Parathyroid adenoma (tissue), 2 donors: ENCODE measurements at regions not wholly inside any gene's neighbourhood (a gene's known extent, or its start where the extent isn't known, plus 50 kb on each side); places are given as distances from the start of the nearest gene placed in this dataset.

Experiments used
- H2AFZ ChIP-seq: fragments of 300-600 bp; sonication (generic); one replicate; pipeline ENCODE4 v1.7.0; 2017; ENCODE audit warnings: antibody characterized with exemption, mild to moderate bottlenecking
- H3K27ac ChIP-seq: fragments of 300-600 bp; sonication (generic); one replicate; pipeline ENCODE4 v1.7.0; 2017
- H3K27me3 ChIP-seq: fragments of 300-600 bp; sonication (generic); one replicate; pipeline ENCODE4 v1.7.0; 2017; ENCODE audit warnings: low read length; ENCODE audit not compliant: control insufficient read depth, insufficient read depth
- H3K36me3 ChIP-seq: fragments of 300-600 bp; sonication (generic); one replicate; pipeline ENCODE4 v1.7.0; 2017; ENCODE audit warnings: low read length; ENCODE audit not compliant: control insufficient read depth, insufficient read depth
- H3K4me1 ChIP-seq: fragments of 300-600 bp; sonication (generic); one replicate; pipeline ENCODE4 v1.7.0; 2017; ENCODE audit warnings: control low read depth
- H3K4me2 ChIP-seq: fragments of 300-600 bp; sonication (generic); one replicate; pipeline ENCODE4 v1.7.0; 2017; ENCODE audit warnings: low read length
- H3K4me3 ChIP-seq: fragments of 300-600 bp; sonication (generic); one replicate; pipeline ENCODE4 v1.7.0; 2017; ENCODE audit warnings: low read depth, low read length
- H3K79me2 ChIP-seq: fragments of 300-600 bp; sonication (generic); one replicate; pipeline ENCODE4 v1.7.0; 2017; ENCODE audit warnings: control low read depth
- H3K9ac ChIP-seq: fragments of 300-600 bp; sonication (generic); one replicate; pipeline ENCODE4 v1.7.0; 2017; ENCODE audit warnings: mild to moderate bottlenecking
- H3K9me3 ChIP-seq: fragments of 300-600 bp; sonication (generic); one replicate; pipeline ENCODE4 v1.7.0; 2017; ENCODE audit warnings: low read length; ENCODE audit not compliant: control insufficient read depth
- CTCF ChIP-seq: fragments of 300-600 bp; sonication (generic); IDR thresholded peaks from one replicate; pipeline ENCODE4 v1.7.0; 2017; ENCODE audit warnings: antibody characterized with exemption, mild to moderate bottlenecking
- donor health status: primary hyperparathyroidism.

GRCh38 chr10:108097258-108097657 is 932.8 kb upstream of the SORCS1 start:
- no peak for TF ChIP-seq CTCF
- Histone ChIP-seq H3K9ac (no peak overlapping the region), H3K4me1 (no peaks in the 10 kb centered on the region), H2AFZ (no peak overlapping the region), H3K9me3 (no peaks in the 10 kb centered on the region), H3K4me3 (no peak overlapping the region), H3K79me2 (no peaks in the 10 kb centered on the region), H3K27ac (no peak overlapping the region), H3K4me2 (no peak overlapping the region), H3K36me3 (no peaks in the 10 kb centered on the region), H3K27me3 (no peaks in the 10 kb centered on the region)

- H3K27ac ChIP-seq, result no peak overlapping the region
- no peaks in the 10 kb centered on the region for H3K36me3 ChIP-seq
- H3K4me3 ChIP-seq, result no peak overlapping the region
- no peak overlapping the region for H2AFZ ChIP-seq
- no peaks in the 10 kb centered on the region for H3K9me3 ChIP-seq
- H3K79me2 ChIP-seq, result no peaks in the 10 kb centered on the region
- H3K9ac ChIP-seq, result no peak overlapping the region
- no peak for TF ChIP-seq CTCF
- H3K27me3 ChIP-seq, result no peaks in the 10 kb centered on the region
- H3K4me1 ChIP-seq, result no peaks in the 10 kb centered on the region
- no peak overlapping the region for H3K4me2 ChIP-seq
Measured at GRCh38 chr10:108095932-108096925, 931.7 kb upstream of the SORCS1 start.

GRCh38 chr10:108090476-108091215 is 926.1 kb upstream of the SORCS1 start:
- peaks cover 4% of the 10 kb centered on the region for H3K4me1 ChIP-seq
- no peak overlapping the region for H2AFZ ChIP-seq
- H3K4me2 ChIP-seq, result no peak overlapping the region
- H3K79me2 ChIP-seq, result no peaks in the 10 kb centered on the region
- H3K4me3 ChIP-seq, result no peak overlapping the region
- no peak for TF ChIP-seq CTCF
- no peak overlapping the region for H3K27ac ChIP-seq
- no peaks in the 10 kb centered on the region for H3K9me3 ChIP-seq
- no peaks in the 10 kb centered on the region for H3K27me3 ChIP-seq
- no peaks in the 10 kb centered on the region for H3K36me3 ChIP-seq
- no peak overlapping the region for H3K9ac ChIP-seq

- H3K36me3 ChIP-seq, result no peaks in the 10 kb centered on the region
- H3K4me1 ChIP-seq, result peaks cover 5% of the 10 kb centered on the region
- no peaks in the 10 kb centered on the region for H3K9me3 ChIP-seq
- H3K9ac ChIP-seq, result no peak overlapping the region
- H3K79me2 ChIP-seq, result no peaks in the 10 kb centered on the region
- no peaks in the 10 kb centered on the region for H3K27me3 ChIP-seq
- no peak overlapping the region for H3K4me2 ChIP-seq
- H3K4me3 ChIP-seq, result no peak overlapping the region
- no peak overlapping the region for H2AFZ ChIP-seq
- no peak for TF ChIP-seq CTCF
- no peak overlapping the region for H3K27ac ChIP-seq
Measured at GRCh38 chr10:108086502-108086901, 922.0 kb upstream of the SORCS1 start.
